Neural progenitor cell (in vitro differentiated cells): ENCODE measurements at regions not wholly inside any gene's neighbourhood (a gene's known extent, or its start where the extent isn't known, plus 50 kb on each side); places are given as distances from the start of the nearest gene placed in this dataset.
A peak's percentile ranks its signal among the peaks of the same experiment; 100 is the strongest.

ENCODE experiments used
- DNase-seq: peaks from one replicate; pipeline ENCODE4 v3.0.0-alpha.2; 2016; ENCODE audit warnings: low spot score
- H2AFZ ChIP-seq: fragments of 200-600 bp; sonication (generic); replicated peaks from 2 replicates; pipeline ENCODE4 v1.6.1; 2016; ENCODE audit warnings: antibody characterized with exemption
- H3F3A ChIP-seq: fragments of 200-600 bp; sonication (generic); 2 replicates; pipeline ENCODE4 v1.6.1; 2016; ENCODE audit warnings: antibody characterized with exemption, low read depth
- H3K27ac ChIP-seq: fragments of 200-600 bp; sonication (generic); 2 replicates; pipeline ENCODE4 v1.5.1; 2016; ENCODE audit warnings: mild to moderate bottlenecking
- H3K27me3 ChIP-seq: fragments of 200-600 bp; sonication (generic); 2 replicates; pipeline ENCODE4 v1.6.1; 2016; ENCODE audit warnings: mild to moderate bottlenecking, moderate library complexity
- H3K36me3 ChIP-seq: fragments of 200-600 bp; sonication (generic); 2 replicates; pipeline ENCODE4 v1.5.1; 2016
- H3K4me1 ChIP-seq: fragments of 200-600 bp; sonication (generic); 2 replicates; pipeline ENCODE4 v1.6.1; 2016; ENCODE audit warnings: mixed run types
- H3K4me2 ChIP-seq: fragments of 200-600 bp; sonication (generic); 2 replicates; pipeline ENCODE4 v1.6.1; 2016
- H3K4me3 ChIP-seq: fragments of 200-600 bp; sonication (generic); 2 replicates; pipeline ENCODE4 v1.5.1; 2016
- H3K79me2 ChIP-seq: fragments of 200-600 bp; sonication (generic); 2 replicates; pipeline ENCODE4 v1.6.1; 2016; ENCODE audit warnings: low read depth
- H3K9ac ChIP-seq: fragments of 200-600 bp; sonication (generic); 2 replicates; pipeline ENCODE4 v1.6.1; 2016
- H3K9me3 ChIP-seq: fragments of 200-600 bp; sonication (generic); 2 replicates; pipeline ENCODE4 v1.5.1; 2016; ENCODE audit warnings: low read depth
- H4K20me1 ChIP-seq: fragments of 200-600 bp; sonication (generic); 2 replicates; pipeline ENCODE4 v1.6.1; 2016; ENCODE audit warnings: low read depth
- H3K27ac Mint-ChIP-seq: 3 replicates; pipeline ENCODE4 v1.8.0; 2021; ENCODE audit warnings: mixed read lengths
- H3K27me3 Mint-ChIP-seq: 2 replicates; pipeline ENCODE4 v1.8.0; 2022; ENCODE audit warnings: low read depth, mild to moderate bottlenecking, inconsistent platforms, moderate library complexity, mixed read lengths; ENCODE audit not compliant: insufficient read depth
- H3K36me3 Mint-ChIP-seq: 3 replicates; pipeline ENCODE4 v1.8.0; 2021; ENCODE audit warnings: mixed read lengths
- H3K4me1 Mint-ChIP-seq: 3 replicates; pipeline ENCODE4 v1.8.0; 2021; ENCODE audit warnings: mixed read lengths
- H3K4me3 Mint-ChIP-seq: 3 replicates; pipeline ENCODE4 v1.8.0; 2021; ENCODE audit warnings: mild to moderate bottlenecking, moderate library complexity, mixed read lengths
- H3K9me3 Mint-ChIP-seq: 3 replicates; pipeline ENCODE4 v1.8.0; 2020; ENCODE audit warnings: mixed read lengths
- CTCF ChIP-seq: fragments of 200-600 bp; sonication (generic); IDR thresholded peaks from 2 replicates; pipeline ENCODE4 v1.5.1; 2017; ENCODE audit warnings: antibody characterized with exemption, mild to moderate bottlenecking
- EZH2 ChIP-seq: fragments of 200-600 bp; sonication (generic); IDR thresholded peaks from 2 replicates; pipeline ENCODE4 v1.6.1; 2017; ENCODE audit warnings: antibody characterized with exemption, mild to moderate bottlenecking, moderate library complexity
- EZH2phosphoT487 ChIP-seq: fragments of 200-600 bp; sonication (generic); IDR thresholded peaks from 2 replicates; pipeline ENCODE4 v1.6.1; 2017; ENCODE audit warnings: antibody characterized with exemption

- Histone ChIP-seq H3K79me2 (no peaks in the 10 kb centered on the region), H3K36me3 (no peaks in the 10 kb centered on the region), H3K27me3 (no peaks in the 10 kb centered on the region), H3K27ac (no peak overlapping the region), H3K4me3 (no peak overlapping the region), H3K4me1 (peaks cover 15% of the 10 kb centered on the region), H2AFZ (no peak overlapping the region), H3K9me3 (no peaks in the 10 kb centered on the region), H3K4me2 (peak overlapping the region; percentile 28), H3F3A (peaks cover 4% of the 10 kb centered on the region), H4K20me1 (no peaks in the 10 kb centered on the region), H3K9ac (no peak overlapping the region)
- H3K27ac Mint-ChIP-seq, result no peak overlapping the region
- no peaks in the 10 kb centered on the region for H3K36me3 Mint-ChIP-seq
- peak; percentile 88 for DNase-seq
- TF ChIP-seq EZH2phosphoT487 (no peak), CTCF (peak; percentile 89), EZH2 (no peak)
- H3K27me3 Mint-ChIP-seq, result peaks cover 25% of the 10 kb centered on the region
- no peaks in the 10 kb centered on the region for H3K9me3 Mint-ChIP-seq
- H3K4me1 Mint-ChIP-seq, result peaks cover 39% of the 10 kb centered on the region
- H3K4me3 Mint-ChIP-seq, result peak overlapping the region; percentile 67
These were observed 219.3 kb upstream of the GSE1 start for GRCh38 chr16:85393674-85394451.

- no peaks in the 10 kb centered on the region for H3K79me2 ChIP-seq
- TF ChIP-seq CTCF, result no peak
- TF ChIP-seq EZH2phosphoT487, result no peak
- no peak for TF ChIP-seq EZH2
- no peak overlapping the region for H3K4me3 ChIP-seq
- no peaks in the 10 kb centered on the region for H3K9me3 Mint-ChIP-seq
- H3K36me3 Mint-ChIP-seq, result no peaks in the 10 kb centered on the region
- no peaks in the 10 kb centered on the region for H3K27me3 ChIP-seq
- H3K9me3 ChIP-seq, result no peaks in the 10 kb centered on the region
- peaks cover 15% of the 10 kb centered on the region for H3K4me1 ChIP-seq
- no peak for DNase-seq
- H3K4me3 Mint-ChIP-seq, result peak overlapping the region; percentile 67
- H2AFZ ChIP-seq, result no peak overlapping the region
- H3K27ac Mint-ChIP-seq, result no peak overlapping the region
- peaks cover 25% of the 10 kb centered on the region for H3K27me3 Mint-ChIP-seq
- H3K36me3 ChIP-seq, result no peaks in the 10 kb centered on the region
- no peak overlapping the region for H3K27ac ChIP-seq
- peaks cover 4% of the 10 kb centered on the region for H3F3A ChIP-seq
- H3K9ac ChIP-seq, result no peak overlapping the region
- H3K4me1 Mint-ChIP-seq, result peaks cover 39% of the 10 kb centered on the region
- H4K20me1 ChIP-seq, result no peaks in the 10 kb centered on the region
- no peak overlapping the region for H3K4me2 ChIP-seq
These were observed 218.5 kb upstream of the GSE1 start for GRCh38 chr16:85394456-85395206.

GRCh38 chr16:85395207-85395912 is 217.8 kb upstream of the GSE1 start:
- Histone ChIP-seq H3K36me3 (no peaks in the 10 kb centered on the region), H3K9ac (no peak overlapping the region), H3K79me2 (no peaks in the 10 kb centered on the region), H3K4me2 (no peak overlapping the region), H3K27ac (no peak overlapping the region), H3K27me3 (no peaks in the 10 kb centered on the region), H3F3A (peaks cover 7% of the 10 kb centered on the region), H2AFZ (no peak overlapping the region), H3K4me1 (peaks cover 15% of the 10 kb centered on the region), H4K20me1 (no peaks in the 10 kb centered on the region), H3K9me3 (no peaks in the 10 kb centered on the region), H3K4me3 (no peak overlapping the region)
- peaks cover 34% of the 10 kb centered on the region for H3K4me1 Mint-ChIP-seq
- peaks cover 22% of the 10 kb centered on the region for H3K27me3 Mint-ChIP-seq
- no peaks in the 10 kb centered on the region for H3K36me3 Mint-ChIP-seq
- DNase-seq, result no peak
- TF ChIP-seq EZH2 (no peak), EZH2phosphoT487 (no peak), CTCF (no peak)
- H3K4me3 Mint-ChIP-seq, result peak overlapping the region; percentile 60
- H3K27ac Mint-ChIP-seq, result no peak overlapping the region
- no peaks in the 10 kb centered on the region for H3K9me3 Mint-ChIP-seq
